HepG2 (cell line): ENCODE measurements at regions not wholly inside any gene's neighbourhood (a gene's known extent, or its start where the extent isn't known, plus 50 kb on each side); places are given as distances from the start of the nearest gene placed in this dataset.

Source experiments
- CENPT ChIP-seq: sonication (generic); formaldehyde crosslinking; IDR thresholded peaks from 2 replicates; pipeline ENCODE4 v1.8.0; 2022; ENCODE audit warnings: low read depth, mild to moderate bottlenecking, moderate library complexity, missing genetic modification reagents
- E2F5 ChIP-seq: sonication (generic); formaldehyde crosslinking; conservative IDR thresholded peaks from 2 replicates; pipeline ENCODE4 v1.4.0; 2020; ENCODE audit warnings: missing genetic modification reagents
- MED13 ChIP-seq: sonication (generic); formaldehyde crosslinking; IDR thresholded peaks from 2 replicates; pipeline ENCODE4 v1.5.0; 2020; ENCODE audit warnings: missing genetic modification reagents
- MXI1 ChIP-seq: IDR thresholded peaks from 3 replicates; pipeline ENCODE4 v1.6.1; 2012; ENCODE audit warnings: low read depth, low read length, inconsistent platforms, borderline replicate concordance
- SIN3A ChIP-seq: IDR thresholded peaks from 2 replicates; pipeline ENCODE4 v1.6.1; 2011; ENCODE audit warnings: low read depth, mild to moderate bottlenecking, control low read depth, low read length, borderline replicate concordance
- ZBTB34 ChIP-seq: sonication (generic); formaldehyde crosslinking; IDR thresholded peaks from 2 replicates; pipeline ENCODE4 v1.8.0; 2022; ENCODE audit warnings: mild to moderate bottlenecking, missing genetic modification reagents
- ZFP90 ChIP-seq: sonication (generic); formaldehyde crosslinking; IDR thresholded peaks from 2 replicates; pipeline ENCODE4 v1.8.0; 2022; ENCODE audit warnings: missing genetic modification reagents, mild to moderate bottlenecking, inconsistent platforms, borderline replicate concordance
- TF ChIP-seq, protein P1 (sequence below): IDR thresholded peaks from 2 replicates; pipeline ENCODE4 v1.6.1; 2016; ENCODE audit warnings: missing genetic modification reagents, missing compliant biosample characterization
- TF ChIP-seq, protein P2 (sequence below): sonication (generic); formaldehyde crosslinking; conservative IDR thresholded peaks from 2 replicates; pipeline ENCODE4 v1.8.0; 2022; ENCODE audit warnings: mild to moderate bottlenecking, moderate library complexity, missing genetic modification reagents
- TF ChIP-seq, protein P3 (sequence below): sonication (generic); formaldehyde crosslinking; IDR thresholded peaks from 2 replicates; pipeline ENCODE4 v1.4.0; 2020; ENCODE audit warnings: missing genetic modification reagents

GRCh38 chr3:194223951-194224350 is 88.0 kb downstream of the HES1 start (continued):
- TF ChIP-seq MED13 (CRISPR knock-in tag) (no peak), SIN3A (no peak), E2F5 (CRISPR knock-in tag) (no peak), MXI1 (no peak), ZFP90 (CRISPR knock-in tag) (no peak), ZBTB34 (CRISPR knock-in tag) (no peak), CENPT (CRISPR knock-in tag) (no peak)
- TF ChIP-seq, protein P1, sequence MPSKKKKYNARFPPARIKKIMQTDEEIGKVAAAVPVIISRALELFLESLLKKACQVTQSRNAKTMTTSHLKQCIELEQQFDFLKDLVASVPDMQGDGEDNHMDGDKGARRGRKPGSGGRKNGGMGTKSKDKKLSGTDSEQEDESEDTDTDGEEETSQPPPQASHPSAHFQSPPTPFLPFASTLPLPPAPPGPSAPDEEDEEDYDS, result no peak
- TF ChIP-seq, protein P2, sequence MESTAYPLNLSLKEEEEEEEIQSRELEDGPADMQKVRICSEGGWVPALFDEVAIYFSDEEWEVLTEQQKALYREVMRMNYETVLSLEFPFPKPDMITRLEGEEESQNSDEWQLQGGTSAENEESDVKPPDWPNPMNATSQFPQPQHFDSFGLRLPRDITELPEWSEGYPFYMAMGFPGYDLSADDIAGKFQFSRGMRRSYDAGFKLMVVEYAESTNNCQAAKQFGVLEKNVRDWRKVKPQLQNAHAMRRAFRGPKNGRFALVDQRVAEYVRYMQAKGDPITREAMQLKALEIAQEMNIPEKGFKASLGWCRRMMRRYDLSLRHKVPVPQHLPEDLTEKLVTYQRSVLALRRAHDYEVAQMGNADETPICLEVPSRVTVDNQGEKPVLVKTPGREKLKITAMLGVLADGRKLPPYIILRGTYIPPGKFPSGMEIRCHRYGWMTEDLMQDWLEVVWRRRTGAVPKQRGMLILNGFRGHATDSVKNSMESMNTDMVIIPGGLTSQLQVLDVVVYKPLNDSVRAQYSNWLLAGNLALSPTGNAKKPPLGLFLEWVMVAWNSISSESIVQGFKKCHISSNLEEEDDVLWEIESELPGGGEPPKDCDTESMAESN (CRISPR knock-in tag), result no peak
- TF ChIP-seq, protein P3, sequence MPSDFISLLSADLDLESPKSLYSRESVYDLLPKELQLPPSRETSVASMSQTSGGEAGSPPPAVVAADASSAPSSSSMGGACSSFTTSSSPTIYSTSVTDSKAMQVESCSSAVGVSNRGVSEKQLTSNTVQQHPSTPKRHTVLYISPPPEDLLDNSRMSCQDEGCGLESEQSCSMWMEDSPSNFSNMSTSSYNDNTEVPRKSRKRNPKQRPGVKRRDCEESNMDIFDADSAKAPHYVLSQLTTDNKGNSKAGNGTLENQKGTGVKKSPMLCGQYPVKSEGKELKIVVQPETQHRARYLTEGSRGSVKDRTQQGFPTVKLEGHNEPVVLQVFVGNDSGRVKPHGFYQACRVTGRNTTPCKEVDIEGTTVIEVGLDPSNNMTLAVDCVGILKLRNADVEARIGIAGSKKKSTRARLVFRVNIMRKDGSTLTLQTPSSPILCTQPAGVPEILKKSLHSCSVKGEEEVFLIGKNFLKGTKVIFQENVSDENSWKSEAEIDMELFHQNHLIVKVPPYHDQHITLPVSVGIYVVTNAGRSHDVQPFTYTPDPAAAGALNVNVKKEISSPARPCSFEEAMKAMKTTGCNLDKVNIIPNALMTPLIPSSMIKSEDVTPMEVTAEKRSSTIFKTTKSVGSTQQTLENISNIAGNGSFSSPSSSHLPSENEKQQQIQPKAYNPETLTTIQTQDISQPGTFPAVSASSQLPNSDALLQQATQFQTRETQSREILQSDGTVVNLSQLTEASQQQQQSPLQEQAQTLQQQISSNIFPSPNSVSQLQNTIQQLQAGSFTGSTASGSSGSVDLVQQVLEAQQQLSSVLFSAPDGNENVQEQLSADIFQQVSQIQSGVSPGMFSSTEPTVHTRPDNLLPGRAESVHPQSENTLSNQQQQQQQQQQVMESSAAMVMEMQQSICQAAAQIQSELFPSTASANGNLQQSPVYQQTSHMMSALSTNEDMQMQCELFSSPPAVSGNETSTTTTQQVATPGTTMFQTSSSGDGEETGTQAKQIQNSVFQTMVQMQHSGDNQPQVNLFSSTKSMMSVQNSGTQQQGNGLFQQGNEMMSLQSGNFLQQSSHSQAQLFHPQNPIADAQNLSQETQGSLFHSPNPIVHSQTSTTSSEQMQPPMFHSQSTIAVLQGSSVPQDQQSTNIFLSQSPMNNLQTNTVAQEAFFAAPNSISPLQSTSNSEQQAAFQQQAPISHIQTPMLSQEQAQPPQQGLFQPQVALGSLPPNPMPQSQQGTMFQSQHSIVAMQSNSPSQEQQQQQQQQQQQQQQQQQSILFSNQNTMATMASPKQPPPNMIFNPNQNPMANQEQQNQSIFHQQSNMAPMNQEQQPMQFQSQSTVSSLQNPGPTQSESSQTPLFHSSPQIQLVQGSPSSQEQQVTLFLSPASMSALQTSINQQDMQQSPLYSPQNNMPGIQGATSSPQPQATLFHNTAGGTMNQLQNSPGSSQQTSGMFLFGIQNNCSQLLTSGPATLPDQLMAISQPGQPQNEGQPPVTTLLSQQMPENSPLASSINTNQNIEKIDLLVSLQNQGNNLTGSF (CRISPR knock-in tag), result no peak
